K562 (cell line): ENCODE measurements at regions not wholly inside any gene's neighbourhood (a gene's known extent, or its start where the extent isn't known, plus 50 kb on each side); places are given as distances from the start of the nearest gene placed in this dataset.

Source experiments
- ATAC-seq: fragments of 200-7000 bp; cut with Tn5 transposase; 3 replicates; pipeline ENCODE4 v1.9.1; 2020; ENCODE audit warnings: moderate library complexity
- BruUV-seq: library from RNA; stranded (reverse); fragments of 400-500 nt; replicated peaks from 2 replicates; lab custom pipeline; 2021; lab: Mats Ljungman, UMichigan
- CTCF ChIA-PET: fragments of 300-600 bp; formaldehyde crosslinking; extraction: SDS; loops from one replicate; lab custom pipeline; 2021; ENCODE audit warnings: low intra/inter-chr PET ratio; lab: Yijun Ruan, JAX
- POLR2A ChIA-PET: fragments of 300-600, 350-650 bp; sonication (Branson Sonifier 250); formaldehyde crosslinking; extraction: SDS; loops from one replicate; lab custom pipeline; 2021; ENCODE audit warnings: antibody characterized with exemption, inconsistent platforms; lab: Yijun Ruan, JAX
- DNase-seq, 4 experiments: peaks; one replicate each; pipeline versions ENCODE4 v3.0.0 to v3.0.0-alpha.2; 2011 to 2018; ENCODE audit warnings: low spot score in 3 of 4, mixed read lengths in 3 of 4; ENCODE audit errors: extremely low read depth in 1 of 4
- FAIRE-seq: peaks from 2 replicates; lab custom pipeline; 2011; peaks lifted over from hg19 to GRCh38; lab: Jason Lieb, UNC
- H2AFZ ChIP-seq: 2 replicates; pipeline ENCODE4 v1.6.0; 2011; ENCODE audit warnings: low read depth, low read length, control low read depth, inconsistent platforms
- H3K27ac ChIP-seq: fragments of 200-600 bp; 3 replicates; pipeline ENCODE4 v1.8.0; 2011; ENCODE audit warnings: low read depth, mild to moderate bottlenecking, control low read depth, inconsistent platforms, low read length, moderate library complexity, mixed read lengths; ENCODE audit errors: extremely low read depth
- H3K27me3 ChIP-seq, 2 experiments: fragments of 300-600 bp in 1 of 2; 2 replicates in 1 of 2; 3 replicates in 1 of 2; pipeline versions ENCODE4 v1.6.0 to v1.8.0; 2011; ENCODE audit warnings: inconsistent platforms in 2 of 2, low read length in 2 of 2, mild to moderate bottlenecking in 1 of 2, mixed read lengths in 1 of 2, moderate library complexity in 1 of 2; ENCODE audit not compliant: control insufficient read depth in 2 of 2, insufficient read depth in 2 of 2
- H3K36me3 ChIP-seq: fragments of 300-600 bp; 3 replicates; pipeline ENCODE4 v1.8.0; 2011; ENCODE audit warnings: mild to moderate bottlenecking, low read length, inconsistent platforms; ENCODE audit not compliant: control insufficient read depth, insufficient read depth
- H3K4me1 ChIP-seq, 2 experiments: fragments of 200-600 bp in 1 of 2; replicated peaks in 1 of 2; 2 replicates in 1 of 2; 3 replicates in 1 of 2; pipeline versions ENCODE4 v1.5.1 to v1.8.0; 2011; ENCODE audit warnings: inconsistent platforms in 2 of 2, low read length in 2 of 2, mild to moderate bottlenecking in 1 of 2, mixed read lengths in 1 of 2, moderate library complexity in 1 of 2; ENCODE audit not compliant: control insufficient read depth in 2 of 2, insufficient read depth in 2 of 2
- H3K4me2 ChIP-seq: 2 replicates; pipeline ENCODE4 v1.6.1; 2011; ENCODE audit warnings: low read length, control low read depth, inconsistent platforms, mixed read lengths; ENCODE audit not compliant: insufficient read depth
- H3K4me3 ChIP-seq: fragments of 200-600 bp; sonication (generic), shearing (Covaris generic); 2 replicates; pipeline ENCODE4 v1.5.1; 2016; ENCODE audit warnings: control low read depth, inconsistent platforms
- H3K79me2 ChIP-seq: fragments of 200-600 bp; 3 replicates; pipeline ENCODE4 v1.8.0; 2011; ENCODE audit warnings: low read length, inconsistent platforms; ENCODE audit not compliant: control insufficient read depth, insufficient read depth
- H3K9ac ChIP-seq, 2 experiments: 2 replicates each; pipeline versions ENCODE4 v1.6.0 to v1.6.1; 2011; ENCODE audit warnings: low read depth in 2 of 2, low read length in 2 of 2, control low read depth in 1 of 2, inconsistent platforms in 1 of 2, mild to moderate bottlenecking in 1 of 2, mixed read lengths in 1 of 2; ENCODE audit not compliant: insufficient read depth in 1 of 2
- H3K9me1 ChIP-seq: one replicate; pipeline ENCODE4 v1.6.0; 2011; ENCODE audit warnings: inconsistent platforms, mild to moderate bottlenecking, low read length, moderate library complexity; ENCODE audit not compliant: control insufficient read depth, insufficient read depth
- H3K9me3 ChIP-seq: replicated peaks from 2 replicates; pipeline ENCODE4 v1.5.1; 2011; ENCODE audit warnings: low read depth, low read length, inconsistent platforms; ENCODE audit not compliant: control insufficient read depth, insufficient read depth
- H4K20me1 ChIP-seq: replicated peaks from 2 replicates; pipeline ENCODE4 v1.6.1; 2011; ENCODE audit warnings: low read length, inconsistent platforms, mixed read lengths; ENCODE audit not compliant: control insufficient read depth, insufficient read depth
- BRCA1 ChIP-seq, 2 experiments: fragments of 450-650 bp in 1 of 2; sonication (generic) in 1 of 2; formaldehyde crosslinking in 1 of 2; IDR thresholded peaks; 2 replicates each; pipeline versions ENCODE4 v1.5.0 to v1.6.1; 2017 to 2020; ENCODE audit warnings: mild to moderate bottlenecking in 1 of 2, missing genetic modification reagents in 1 of 2
- CBX1 ChIP-seq: sonication (generic); IDR thresholded peaks from 2 replicates; pipeline ENCODE4 v1.6.1; 2016; ENCODE audit warnings: antibody characterized with exemption, low read depth, mild to moderate bottlenecking
- CC2D1A ChIP-seq: fragments of 450-650 bp; IDR thresholded peaks from 2 replicates; pipeline ENCODE4 v1.6.1; 2017; ENCODE audit warnings: mild to moderate bottlenecking
- FOXJ2 ChIP-seq: fragments of 200-800 bp; sonication (Bioruptor generic); IDR thresholded peaks from 2 replicates; pipeline ENCODE4 v1.6.1; 2016; ENCODE audit warnings: missing genetic modification characterization, missing compliant biosample characterization
- NCOA2 ChIP-seq, 2 experiments: fragments of 450-650 bp; IDR thresholded peaks; 2 replicates each; pipeline ENCODE4 v1.6.1; 2018; ENCODE audit warnings: mild to moderate bottlenecking in 2 of 2, moderate library complexity in 1 of 2; ENCODE audit not compliant: partially characterized antibody in 2 of 2
- NRF1 ChIP-seq, 2 experiments: fragments of 450-650 bp; IDR thresholded peaks in 1 of 2; conservative IDR thresholded peaks in 1 of 2; 2 replicates each; pipeline ENCODE4 v1.6.1; 2014; ENCODE audit warnings: mild to moderate bottlenecking in 2 of 2
- RFX5 ChIP-seq: IDR thresholded peaks from 2 replicates; pipeline ENCODE4 v1.6.1; 2011; ENCODE audit warnings: low read depth, mild to moderate bottlenecking, improper control_type of control experiment, low read length
- SAFB ChIP-seq: fragments of 200-400 bp; formaldehyde crosslinking; IDR thresholded peaks from 2 replicates; pipeline ENCODE4 v1.6.1; 2017; ENCODE audit warnings: low read depth, low read length, borderline replicate concordance
- SMAD3 ChIP-seq: fragments of 450-650 bp; formaldehyde crosslinking; conservative IDR thresholded peaks from 2 replicates; pipeline ENCODE4 v1.4.0; 2020; ENCODE audit warnings: mild to moderate bottlenecking
- SMAD4 ChIP-seq: fragments of 250-450 bp; sonication (Bioruptor Pico); conservative IDR thresholded peaks from 2 replicates; pipeline ENCODE4 v1.8.0; 2021; ENCODE audit warnings: inconsistent platforms, mild to moderate bottlenecking, moderate library complexity
- TAF15 ChIP-seq: fragments of 200-400 bp; formaldehyde crosslinking; IDR thresholded peaks from 2 replicates; pipeline ENCODE4 v1.6.1; 2017; ENCODE audit warnings: mild to moderate bottlenecking, low read depth, low read length, moderate library complexity
- ZBED1 ChIP-seq: IDR thresholded peaks from 2 replicates; pipeline ENCODE4 v1.6.1; 2014
- WGBS: fragments of 100-300 bp; shearing (Covaris generic); methylation state at CpG from one replicate; pipeline ENCODE4 v1.1.6; 2016; ENCODE audit warnings: low coverage, mixed read lengths; ENCODE audit not compliant: insufficient coverage; ENCODE audit errors: missing lambda C conversion rate; 5-methylcytosine and 5-hydroxymethylcytosine counted together
- in situ Hi-C: fragments of 300-500 bp; cut with MboI; formaldehyde crosslinking; loops from 4 replicates; pipeline ENCODE4 v1.15.0; 2018; ENCODE audit warnings: inconsistent platforms, mixed read lengths
- intact Hi-C: fragments of 100-400 bp; cut with micrococcal nuclease; formaldehyde crosslinking; loops from 2 replicates; pipeline ENCODE4 v1.14.2; 2022
- TF ChIP-seq, protein P1 (sequence below): sonication (generic); formaldehyde crosslinking; IDR thresholded peaks from 2 replicates; pipeline ENCODE4 v1.9.0; 2022; ENCODE audit warnings: mild to moderate bottlenecking, missing genetic modification reagents
- TF ChIP-seq, protein P2 (sequence below): fragments of 450-650 bp; formaldehyde crosslinking; IDR thresholded peaks from 2 replicates; pipeline ENCODE4 v1.4.0; 2020; ENCODE audit warnings: mild to moderate bottlenecking, moderate library complexity
- TF ChIP-seq, protein P3 (sequence below): sonication (generic); formaldehyde crosslinking; IDR thresholded peaks from 2 replicates; pipeline ENCODE4 v1.8.1; 2023; ENCODE audit warnings: mild to moderate bottlenecking, missing genetic modification reagents
- TF ChIP-seq, protein P4 (sequence below): fragments of 450-650 bp; formaldehyde crosslinking; IDR thresholded peaks from 2 replicates; pipeline ENCODE4 v1.4.0; 2020; ENCODE audit warnings: mild to moderate bottlenecking, mixed read lengths
- TF ChIP-seq, protein P5 (sequence below): fragments of 250-450 bp; sonication (Bioruptor Pico); IDR thresholded peaks from 2 replicates; pipeline ENCODE4 v1.8.0; 2021; ENCODE audit warnings: moderate library complexity, mild to moderate bottlenecking, inconsistent platforms

DNA sequence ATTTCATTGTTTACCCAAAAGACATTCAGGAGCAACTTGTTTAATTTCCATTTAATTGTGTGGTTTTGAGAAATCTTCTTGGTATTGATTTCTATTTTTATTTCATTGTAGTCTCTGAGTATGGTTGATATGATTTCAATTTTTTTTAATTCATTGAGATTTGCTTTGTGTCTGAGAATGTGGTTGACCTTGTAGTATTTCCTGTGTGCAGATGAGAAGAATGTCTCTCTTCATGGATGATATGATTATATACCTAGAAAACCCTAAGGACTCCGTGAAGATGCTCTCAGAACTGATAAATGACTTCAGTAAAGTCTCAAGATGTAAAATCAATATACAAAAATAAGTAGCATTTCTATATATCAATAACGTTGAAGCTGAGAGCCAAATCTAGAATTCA, 202.4 kb upstream of the CDH9 start:
- in situ Hi-C loops = no loop called here
- DNase-seq (no peak), ATAC-seq (no peak), FAIRE-seq (no peak)
- Histone ChIP-seq H2AFZ (no peak overlapping the region), H3K27ac (no peak overlapping the region), H3K79me2 (peaks cover 12% of the 10 kb centered on the region; the same call in 2 of the 3 replicates), H3K27me3 (no peaks in the 10 kb centered on the region), H3K4me3 (no peak overlapping the region), H3K9me1 (no peaks in the 10 kb centered on the region), H3K4me1 (no peaks in the 10 kb centered on the region), H3K36me3 (no peaks in the 10 kb centered on the region), H3K9ac (no peak overlapping the region), H3K4me2 (no peak overlapping the region), H4K20me1 (no peaks in the 10 kb centered on the region), H3K9me3 (no peaks in the 10 kb centered on the region)
- WGBS = 22% methylated on average over 2 of the region's 2 CpGs
- TF ChIP-seq BRCA1 (IDR thresholded peaks at IDR 0.05) = no peak
- no peak for TF ChIP-seq BRCA1 (CRISPR knock-in tag; IDR thresholded peaks at IDR 0.05)
- no peak for TF ChIP-seq CC2D1A
- TF ChIP-seq, protein P1, sequence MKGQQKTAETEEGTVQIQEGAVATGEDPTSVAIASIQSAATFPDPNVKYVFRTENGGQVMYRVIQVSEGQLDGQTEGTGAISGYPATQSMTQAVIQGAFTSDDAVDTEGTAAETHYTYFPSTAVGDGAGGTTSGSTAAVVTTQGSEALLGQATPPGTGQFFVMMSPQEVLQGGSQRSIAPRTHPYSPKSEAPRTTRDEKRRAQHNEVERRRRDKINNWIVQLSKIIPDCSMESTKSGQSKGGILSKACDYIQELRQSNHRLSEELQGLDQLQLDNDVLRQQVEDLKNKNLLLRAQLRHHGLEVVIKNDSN = no peak
- TF ChIP-seq, protein P2, sequence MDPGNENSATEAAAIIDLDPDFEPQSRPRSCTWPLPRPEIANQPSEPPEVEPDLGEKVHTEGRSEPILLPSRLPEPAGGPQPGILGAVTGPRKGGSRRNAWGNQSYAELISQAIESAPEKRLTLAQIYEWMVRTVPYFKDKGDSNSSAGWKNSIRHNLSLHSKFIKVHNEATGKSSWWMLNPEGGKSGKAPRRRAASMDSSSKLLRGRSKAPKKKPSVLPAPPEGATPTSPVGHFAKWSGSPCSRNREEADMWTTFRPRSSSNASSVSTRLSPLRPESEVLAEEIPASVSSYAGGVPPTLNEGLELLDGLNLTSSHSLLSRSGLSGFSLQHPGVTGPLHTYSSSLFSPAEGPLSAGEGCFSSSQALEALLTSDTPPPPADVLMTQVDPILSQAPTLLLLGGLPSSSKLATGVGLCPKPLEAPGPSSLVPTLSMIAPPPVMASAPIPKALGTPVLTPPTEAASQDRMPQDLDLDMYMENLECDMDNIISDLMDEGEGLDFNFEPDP = no peak
- TF ChIP-seq, protein P3, sequence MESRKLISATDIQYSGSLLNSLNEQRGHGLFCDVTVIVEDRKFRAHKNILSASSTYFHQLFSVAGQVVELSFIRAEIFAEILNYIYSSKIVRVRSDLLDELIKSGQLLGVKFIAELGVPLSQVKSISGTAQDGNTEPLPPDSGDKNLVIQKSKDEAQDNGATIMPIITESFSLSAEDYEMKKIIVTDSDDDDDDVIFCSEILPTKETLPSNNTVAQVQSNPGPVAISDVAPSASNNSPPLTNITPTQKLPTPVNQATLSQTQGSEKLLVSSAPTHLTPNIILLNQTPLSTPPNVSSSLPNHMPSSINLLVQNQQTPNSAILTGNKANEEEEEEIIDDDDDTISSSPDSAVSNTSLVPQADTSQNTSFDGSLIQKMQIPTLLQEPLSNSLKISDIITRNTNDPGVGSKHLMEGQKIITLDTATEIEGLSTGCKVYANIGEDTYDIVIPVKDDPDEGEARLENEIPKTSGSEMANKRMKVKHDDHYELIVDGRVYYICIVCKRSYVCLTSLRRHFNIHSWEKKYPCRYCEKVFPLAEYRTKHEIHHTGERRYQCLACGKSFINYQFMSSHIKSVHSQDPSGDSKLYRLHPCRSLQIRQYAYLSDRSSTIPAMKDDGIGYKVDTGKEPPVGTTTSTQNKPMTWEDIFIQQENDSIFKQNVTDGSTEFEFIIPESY = no peak
- TF ChIP-seq NRF1 (conservative IDR thresholded peaks at IDR 0.05 in 1 of 2, IDR thresholded peaks at IDR 0.05 in 1 of 2) = no peak
- TF ChIP-seq, protein P4, sequence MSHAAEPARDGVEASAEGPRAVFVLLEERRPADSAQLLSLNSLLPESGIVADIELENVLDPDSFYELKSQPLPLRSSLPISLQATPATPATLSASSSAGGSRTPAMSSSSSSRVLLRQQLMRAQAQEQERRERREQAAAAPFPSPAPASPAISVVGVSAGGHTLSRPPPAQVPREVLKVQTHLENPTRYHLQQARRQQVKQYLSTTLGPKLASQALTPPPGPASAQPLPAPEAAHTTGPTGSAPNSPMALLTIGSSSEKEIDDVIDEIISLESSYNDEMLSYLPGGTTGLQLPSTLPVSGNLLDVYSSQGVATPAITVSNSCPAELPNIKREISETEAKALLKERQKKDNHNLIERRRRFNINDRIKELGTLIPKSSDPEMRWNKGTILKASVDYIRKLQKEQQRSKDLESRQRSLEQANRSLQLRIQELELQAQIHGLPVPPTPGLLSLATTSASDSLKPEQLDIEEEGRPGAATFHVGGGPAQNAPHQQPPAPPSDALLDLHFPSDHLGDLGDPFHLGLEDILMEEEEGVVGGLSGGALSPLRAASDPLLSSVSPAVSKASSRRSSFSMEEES = no peak
- no peak for TF ChIP-seq SAFB
- no peak for TF ChIP-seq FOXJ2 (tag)
- no peak for TF ChIP-seq RFX5
- no peak for TF ChIP-seq CBX1
- TF ChIP-seq SMAD3 (CRISPR knock-in tag) = no peak
- no peak for TF ChIP-seq NCOA2 (IDR thresholded peaks at IDR 0.05; ENCODE audit: partially characterized antibody in 2 of 2)
- TF ChIP-seq TAF15 = no peak
- TF ChIP-seq, protein P5, sequence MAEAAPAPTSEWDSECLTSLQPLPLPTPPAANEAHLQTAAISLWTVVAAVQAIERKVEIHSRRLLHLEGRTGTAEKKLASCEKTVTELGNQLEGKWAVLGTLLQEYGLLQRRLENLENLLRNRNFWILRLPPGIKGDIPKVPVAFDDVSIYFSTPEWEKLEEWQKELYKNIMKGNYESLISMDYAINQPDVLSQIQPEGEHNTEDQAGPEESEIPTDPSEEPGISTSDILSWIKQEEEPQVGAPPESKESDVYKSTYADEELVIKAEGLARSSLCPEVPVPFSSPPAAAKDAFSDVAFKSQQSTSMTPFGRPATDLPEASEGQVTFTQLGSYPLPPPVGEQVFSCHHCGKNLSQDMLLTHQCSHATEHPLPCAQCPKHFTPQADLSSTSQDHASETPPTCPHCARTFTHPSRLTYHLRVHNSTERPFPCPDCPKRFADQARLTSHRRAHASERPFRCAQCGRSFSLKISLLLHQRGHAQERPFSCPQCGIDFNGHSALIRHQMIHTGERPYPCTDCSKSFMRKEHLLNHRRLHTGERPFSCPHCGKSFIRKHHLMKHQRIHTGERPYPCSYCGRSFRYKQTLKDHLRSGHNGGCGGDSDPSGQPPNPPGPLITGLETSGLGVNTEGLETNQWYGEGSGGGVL (CRISPR knock-in tag) = no peak
- TF ChIP-seq SMAD4 (CRISPR knock-in tag) = no peak
- TF ChIP-seq ZBED1 = no peak
- ChIA-PET POLR2A (no interaction called here), CTCF (no interaction called here)
- intact Hi-C loops = no loop called here
- no TSS peak for BruUV-seq
